HL-60 (cell line): ENCODE measurements at regions not wholly inside any gene's neighbourhood (a gene's known extent, or its start where the extent isn't known, plus 50 kb on each side); places are given as distances from the start of the nearest gene placed in this dataset.

Experiments used
- SPI1 ChIP-seq: IDR thresholded peaks from 2 replicates; pipeline ENCODE4 v1.6.1; 2012; ENCODE audit warnings: low read depth, mild to moderate bottlenecking, borderline replicate concordance
- TF ChIP-seq, protein P1 (sequence below): IDR thresholded peaks from one replicate; pipeline ENCODE4 v1.5.1; 2011; ENCODE audit warnings: low read length, control low read depth, inconsistent platforms; ENCODE audit not compliant: insufficient read depth

GRCh38 chr3:170792471-170792870 lies 77.5 kb downstream of the RPL22L1 start:
- TF ChIP-seq, protein P1, sequence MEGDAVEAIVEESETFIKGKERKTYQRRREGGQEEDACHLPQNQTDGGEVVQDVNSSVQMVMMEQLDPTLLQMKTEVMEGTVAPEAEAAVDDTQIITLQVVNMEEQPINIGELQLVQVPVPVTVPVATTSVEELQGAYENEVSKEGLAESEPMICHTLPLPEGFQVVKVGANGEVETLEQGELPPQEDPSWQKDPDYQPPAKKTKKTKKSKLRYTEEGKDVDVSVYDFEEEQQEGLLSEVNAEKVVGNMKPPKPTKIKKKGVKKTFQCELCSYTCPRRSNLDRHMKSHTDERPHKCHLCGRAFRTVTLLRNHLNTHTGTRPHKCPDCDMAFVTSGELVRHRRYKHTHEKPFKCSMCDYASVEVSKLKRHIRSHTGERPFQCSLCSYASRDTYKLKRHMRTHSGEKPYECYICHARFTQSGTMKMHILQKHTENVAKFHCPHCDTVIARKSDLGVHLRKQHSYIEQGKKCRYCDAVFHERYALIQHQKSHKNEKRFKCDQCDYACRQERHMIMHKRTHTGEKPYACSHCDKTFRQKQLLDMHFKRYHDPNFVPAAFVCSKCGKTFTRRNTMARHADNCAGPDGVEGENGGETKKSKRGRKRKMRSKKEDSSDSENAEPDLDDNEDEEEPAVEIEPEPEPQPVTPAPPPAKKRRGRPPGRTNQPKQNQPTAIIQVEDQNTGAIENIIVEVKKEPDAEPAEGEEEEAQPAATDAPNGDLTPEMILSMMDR, result no peak
- no peak for TF ChIP-seq SPI1
